HG02610 (cell line): ENCODE measurements at regions not wholly inside any gene's neighbourhood (a gene's known extent, or its start where the extent isn't known, plus 50 kb on each side); places are given as distances from the start of the nearest gene placed in this dataset.
A peak's percentile ranks its signal among the peaks of the same experiment; 100 is the strongest.

Experiments
- ATAC-seq: cut with Tn5 transposase; IDR thresholded peaks from one replicate; pipeline ENCODE4 v1.9.1; 2021; ENCODE audit warnings: mild to moderate bottlenecking, moderate library complexity; ENCODE audit not compliant: unreplicated experiment

- ATAC-seq, result no peak
Measured at GRCh38 chr5:68352166-68352565, 136.6 kb downstream of the PIK3R1 start.

GRCh38 chr5:68353605-68354004 is 138.0 kb downstream of the PIK3R1 start:
- no peak for ATAC-seq

- ATAC-seq, result no peak
Measured at GRCh38 chr5:68354315-68354714, 138.8 kb downstream of the PIK3R1 start.

- no peak for ATAC-seq
Measured at GRCh38 chr5:68356216-68356615, 140.7 kb downstream of the PIK3R1 start.

GRCh38 chr5:68356623-68357022 is 141.1 kb downstream of the PIK3R1 start:
- ATAC-seq, result no peak

- no peak for ATAC-seq
Measured at GRCh38 chr5:68359699-68360098, 144.1 kb downstream of the PIK3R1 start.

GRCh38 chr5:68362331-68362730 is 146.8 kb downstream of the PIK3R1 start:
- ATAC-seq, result no peak

GRCh38 chr5:68365889-68366288 is 150.3 kb downstream of the PIK3R1 start:
- ATAC-seq, result no peak

GRCh38 chr5:68367287-68367686 is 151.7 kb downstream of the PIK3R1 start:
- ATAC-seq, result no peak

- ATAC-seq, result no peak
Measured at GRCh38 chr5:68367717-68368116, 152.2 kb downstream of the PIK3R1 start.

GRCh38 chr5:68368311-68369022 is 152.9 kb downstream of the PIK3R1 start:
- no peak for ATAC-seq

- no peak for ATAC-seq
Measured at GRCh38 chr5:68369023-68369359, 153.4 kb downstream of the PIK3R1 start.

- ATAC-seq, result peak; percentile 74
Measured at GRCh38 chr5:68369457-68370125, 154.0 kb downstream of the PIK3R1 start.

GRCh38 chr5:68370196-68370595 is 154.6 kb downstream of the PIK3R1 start:
- ATAC-seq, result no peak

- ATAC-seq, result no peak
Measured at GRCh38 chr5:68371607-68372006, 156.1 kb downstream of the PIK3R1 start.

GRCh38 chr5:68372161-68372560 is 156.6 kb downstream of the PIK3R1 start:
- no peak for ATAC-seq

GRCh38 chr5:68373050-68373449 is 157.5 kb downstream of the PIK3R1 start:
- no peak for ATAC-seq

GRCh38 chr5:68374796-68375518 is 159.4 kb downstream of the PIK3R1 start:
- ATAC-seq, result peak; percentile 34

GRCh38 chr5:68375540-68375939 is 160.0 kb downstream of the PIK3R1 start:
- ATAC-seq, result no peak

- ATAC-seq, result no peak
Measured at GRCh38 chr5:68376935-68377334, 161.4 kb downstream of the PIK3R1 start.

- ATAC-seq, result peak; percentile 37
Measured at GRCh38 chr5:68377733-68378132, 162.2 kb downstream of the PIK3R1 start.

GRCh38 chr5:68378204-68378820 is 162.8 kb downstream of the PIK3R1 start:
- peak; percentile 76 for ATAC-seq
